HEK293 (cell line): ENCODE measurements at regions not wholly inside any gene's neighbourhood (a gene's known extent, or its start where the extent isn't known, plus 50 kb on each side); places are given as distances from the start of the nearest gene placed in this dataset.

Source experiments
- CTCF ChIA-PET: fragments of 350-600 bp; formaldehyde crosslinking; extraction: SDS; loops from one replicate; lab custom pipeline; 2021; ENCODE audit warnings: antibody characterized with exemption; lab: Yijun Ruan, JAX
- POLR2A ChIA-PET: fragments of 300-600 bp; formaldehyde crosslinking; extraction: SDS; loops from one replicate; lab custom pipeline; 2020; ENCODE audit warnings: antibody characterized with exemption, inconsistent platforms; lab: Yijun Ruan, JAX
- H3K27ac ChIP-seq: fragments of 200-500 bp; sonication (Bioruptor generic); 2 replicates; pipeline ENCODE4 v1.5.1; 2014; ENCODE audit warnings: low read depth, low read length, control low read depth, inconsistent platforms; ENCODE audit errors: extremely low read depth
- H3K36me3 ChIP-seq, 2 experiments: fragments of 200-500 bp in 1 of 2; sonication (Bioruptor generic) in 1 of 2; 1 replicate in 1 of 2; 2 replicates in 1 of 2; pipeline ENCODE4 v1.5.1; 2014 to 2017; ENCODE audit warnings: inconsistent platforms in 2 of 2, low read length in 2 of 2; ENCODE audit not compliant: control insufficient read depth in 2 of 2, insufficient read depth in 1 of 2
- H3K4me1 ChIP-seq: fragments of 200-500 bp; sonication (Bioruptor generic); 2 replicates; pipeline ENCODE4 v1.5.1; 2014; ENCODE audit warnings: mild to moderate bottlenecking, low read length, inconsistent platforms; ENCODE audit not compliant: control insufficient read depth, insufficient read depth
- H3K4me3 ChIP-seq: 2 replicates; pipeline ENCODE4 v1.5.1; 2011; ENCODE audit warnings: low read depth, mild to moderate bottlenecking, control low read depth, low read length, moderate library complexity
- H3K9me3 ChIP-seq: fragments of 200-500 bp; sonication (Bioruptor generic); 2 replicates; pipeline ENCODE4 v1.5.1; 2014; ENCODE audit warnings: low read depth, low read length, inconsistent platforms; ENCODE audit not compliant: control insufficient read depth, insufficient read depth
- HOXA7 ChIP-seq: sonication (generic); formaldehyde crosslinking; IDR thresholded peaks from 2 replicates; pipeline ENCODE4 v1.8.1; 2022; ENCODE audit warnings: missing genetic modification reagents, borderline replicate concordance
- KLF10 ChIP-seq: fragments of 450-650 bp; IDR thresholded peaks from 2 replicates; pipeline ENCODE4 v1.5.1; 2018; ENCODE audit warnings: missing biosample characterization, mild to moderate bottlenecking, missing genetic modification characterization
- KLF9 ChIP-seq: fragments of 450-650 bp; formaldehyde crosslinking; IDR thresholded peaks from 2 replicates; pipeline ENCODE4 v1.5.1; 2016; ENCODE audit warnings: missing biosample characterization, missing genetic modification characterization, low read depth
- OSR2 ChIP-seq: fragments of 450-650 bp; formaldehyde crosslinking; IDR thresholded peaks from 2 replicates; pipeline ENCODE4 v1.5.1; 2016; ENCODE audit warnings: missing biosample characterization, missing genetic modification characterization
- PRDM2 ChIP-seq: fragments of 450-650 bp; formaldehyde crosslinking; IDR thresholded peaks from 2 replicates; pipeline ENCODE4 v1.5.1; 2016; ENCODE audit warnings: missing biosample characterization, missing genetic modification characterization, borderline replicate concordance
- PRDM6 ChIP-seq: fragments of 450-650 bp; formaldehyde crosslinking; IDR thresholded peaks from 2 replicates; pipeline ENCODE4 v1.5.1; 2017; ENCODE audit warnings: missing biosample characterization, missing genetic modification characterization
- WT1 ChIP-seq: fragments of 450-650 bp; formaldehyde crosslinking; IDR thresholded peaks from 2 replicates; pipeline ENCODE4 v1.5.1; 2016; ENCODE audit warnings: missing biosample characterization, missing genetic modification characterization
- ZBTB48 ChIP-seq: fragments of 450-650 bp; formaldehyde crosslinking; IDR thresholded peaks from 2 replicates; pipeline ENCODE4 v1.5.1; 2016; ENCODE audit warnings: missing biosample characterization, missing genetic modification characterization
- ZNF18 ChIP-seq: fragments of 450-650 bp; formaldehyde crosslinking; IDR thresholded peaks from 2 replicates; pipeline ENCODE4 v1.5.1; 2016; ENCODE audit warnings: missing biosample characterization, missing genetic modification characterization
- ZNF544 ChIP-seq: fragments of 450-650 bp; formaldehyde crosslinking; IDR thresholded peaks from 2 replicates; pipeline ENCODE4 v1.5.0; 2017; ENCODE audit warnings: missing biosample characterization, missing genetic modification characterization
- ZNF596 ChIP-seq: fragments of 450-650 bp; IDR thresholded peaks from 2 replicates; pipeline ENCODE4 v1.5.0; 2018; ENCODE audit warnings: missing biosample characterization, mild to moderate bottlenecking, missing genetic modification characterization, moderate library complexity
- ZNF610 ChIP-seq: fragments of 450-650 bp; formaldehyde crosslinking; IDR thresholded peaks from 2 replicates; pipeline ENCODE4 v1.5.1; 2016; ENCODE audit warnings: missing biosample characterization, missing genetic modification characterization, borderline replicate concordance
- ZNF677 ChIP-seq: fragments of 450-650 bp; IDR thresholded peaks from 2 replicates; pipeline ENCODE4 v1.5.0; 2018; ENCODE audit warnings: missing biosample characterization, mild to moderate bottlenecking, missing genetic modification characterization, moderate library complexity
- ZNF701 ChIP-seq: fragments of 450-650 bp; formaldehyde crosslinking; IDR thresholded peaks from 2 replicates; pipeline ENCODE4 v1.5.1; 2016; ENCODE audit warnings: missing biosample characterization, missing genetic modification characterization
- ZNF768 ChIP-seq: fragments of 450-650 bp; formaldehyde crosslinking; IDR thresholded peaks from 2 replicates; pipeline ENCODE4 v1.5.1; 2018; ENCODE audit warnings: missing biosample characterization, mild to moderate bottlenecking, missing genetic modification characterization
- TF ChIP-seq, protein P1 (sequence below): fragments of 450-650 bp; formaldehyde crosslinking; IDR thresholded peaks from 2 replicates; pipeline ENCODE4 v1.5.1; 2017; ENCODE audit warnings: missing biosample characterization, missing genetic modification characterization
- TF ChIP-seq, protein P2 (sequence below): fragments of 450-650 bp; formaldehyde crosslinking; IDR thresholded peaks from 2 replicates; pipeline ENCODE4 v1.5.1; 2016; ENCODE audit warnings: missing biosample characterization, missing genetic modification characterization, low read depth
- TF ChIP-seq, protein P3 (sequence below): fragments of 450-650 bp; formaldehyde crosslinking; IDR thresholded peaks from 2 replicates; pipeline ENCODE4 v1.5.1; 2016; ENCODE audit warnings: missing biosample characterization, missing genetic modification characterization

DNA sequence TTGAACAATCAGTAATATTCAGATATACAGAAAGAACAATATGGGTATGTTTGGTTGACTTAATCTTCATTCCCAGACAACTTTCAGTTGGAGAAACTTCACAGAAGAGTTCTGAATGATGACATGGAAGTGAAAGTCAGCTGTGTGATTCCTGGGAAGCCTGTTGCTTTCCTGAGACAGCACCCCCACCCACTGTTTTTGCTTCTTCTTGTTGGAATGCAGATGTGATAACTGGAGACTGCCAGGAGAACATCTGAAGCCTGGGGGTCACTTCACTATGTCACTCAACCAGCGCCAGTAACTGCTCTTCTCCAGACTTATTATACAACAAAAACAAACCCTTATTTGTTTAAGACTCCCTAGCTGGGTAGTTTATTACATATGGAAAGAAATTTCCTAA lies 599.4 kb downstream of the ZIC1 start (continued):
- TF ChIP-seq PRDM2 (no peak), ZNF610 (tag by site-specific recombination) (no peak)
- TF ChIP-seq, protein P1, sequence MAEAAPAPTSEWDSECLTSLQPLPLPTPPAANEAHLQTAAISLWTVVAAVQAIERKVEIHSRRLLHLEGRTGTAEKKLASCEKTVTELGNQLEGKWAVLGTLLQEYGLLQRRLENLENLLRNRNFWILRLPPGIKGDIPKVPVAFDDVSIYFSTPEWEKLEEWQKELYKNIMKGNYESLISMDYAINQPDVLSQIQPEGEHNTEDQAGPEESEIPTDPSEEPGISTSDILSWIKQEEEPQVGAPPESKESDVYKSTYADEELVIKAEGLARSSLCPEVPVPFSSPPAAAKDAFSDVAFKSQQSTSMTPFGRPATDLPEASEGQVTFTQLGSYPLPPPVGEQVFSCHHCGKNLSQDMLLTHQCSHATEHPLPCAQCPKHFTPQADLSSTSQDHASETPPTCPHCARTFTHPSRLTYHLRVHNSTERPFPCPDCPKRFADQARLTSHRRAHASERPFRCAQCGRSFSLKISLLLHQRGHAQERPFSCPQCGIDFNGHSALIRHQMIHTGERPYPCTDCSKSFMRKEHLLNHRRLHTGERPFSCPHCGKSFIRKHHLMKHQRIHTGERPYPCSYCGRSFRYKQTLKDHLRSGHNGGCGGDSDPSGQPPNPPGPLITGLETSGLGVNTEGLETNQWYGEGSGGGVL (tag by site-specific recombination) = no peak

- Histone ChIP-seq H3K4me3 (no peak overlapping the region), H3K36me3 (no peaks in the 10 kb centered on the region), H3K27ac (no peak overlapping the region), H3K9me3 (no peaks in the 10 kb centered on the region), H3K4me1 (no peaks in the 10 kb centered on the region)
- POLR2A ChIA-PET = no interaction called here
- TF ChIP-seq HOXA7 = no peak
- TF ChIP-seq, protein P2, sequence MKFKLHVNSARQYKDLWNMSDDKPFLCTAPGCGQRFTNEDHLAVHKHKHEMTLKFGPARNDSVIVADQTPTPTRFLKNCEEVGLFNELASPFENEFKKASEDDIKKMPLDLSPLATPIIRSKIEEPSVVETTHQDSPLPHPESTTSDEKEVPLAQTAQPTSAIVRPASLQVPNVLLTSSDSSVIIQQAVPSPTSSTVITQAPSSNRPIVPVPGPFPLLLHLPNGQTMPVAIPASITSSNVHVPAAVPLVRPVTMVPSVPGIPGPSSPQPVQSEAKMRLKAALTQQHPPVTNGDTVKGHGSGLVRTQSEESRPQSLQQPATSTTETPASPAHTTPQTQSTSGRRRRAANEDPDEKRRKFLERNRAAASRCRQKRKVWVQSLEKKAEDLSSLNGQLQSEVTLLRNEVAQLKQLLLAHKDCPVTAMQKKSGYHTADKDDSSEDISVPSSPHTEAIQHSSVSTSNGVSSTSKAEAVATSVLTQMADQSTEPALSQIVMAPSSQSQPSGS (tag by site-specific recombination) = peak; percentile 70
- CTCF ChIA-PET = interaction anchor here (0.6 to 1.0 kb wide), 2 partner anchors 20 to 217 kb away, joined by 3 to 7 read pairs; no protein-coding TSS in a partner anchor
Observed at GRCh38 chr3:148020861-148021260, 611.7 kb downstream of the ZIC1 start.

DNA sequence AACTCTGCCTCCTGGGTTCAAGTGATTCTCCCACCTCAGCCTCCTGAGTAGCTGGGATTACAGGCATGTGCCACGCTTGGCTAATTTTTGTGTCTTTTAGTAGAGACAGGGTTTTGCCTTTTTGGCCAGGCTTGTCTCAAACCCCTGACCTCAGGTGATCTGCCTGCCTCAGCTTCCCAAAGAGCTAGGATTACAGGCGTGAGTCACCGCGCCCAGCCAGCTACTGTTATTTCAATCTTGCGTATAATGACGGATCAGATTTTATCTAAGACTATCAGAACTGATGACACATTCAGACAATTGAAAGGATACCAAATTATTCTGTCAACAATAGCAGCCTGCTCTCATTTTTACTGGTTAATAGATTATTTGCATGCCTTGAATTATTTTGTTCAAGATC lies 612.2 kb downstream of the ZIC1 start:
- CTCF ChIA-PET = interaction anchor here (1.0 kb wide), 1 partner anchor 20 kb away, joined by 3 read pairs; no protein-coding TSS in a partner anchor
- H3K4me1 ChIP-seq = no peaks in the 10 kb centered on the region
- H3K9me3 ChIP-seq = no peaks in the 10 kb centered on the region
- no peak overlapping the region for H3K4me3 ChIP-seq
- POLR2A ChIA-PET = no interaction called here
- no peaks in the 10 kb centered on the region for H3K36me3 ChIP-seq
- no peak overlapping the region for H3K27ac ChIP-seq
- TF ChIP-seq ZNF768 (tag by site-specific recombination) (no peak), WT1 (tag by site-specific recombination) (no peak), ZNF677 (no peak), OSR2 (tag by site-specific recombination) (peak; percentile 53; the same call in 1 of the 2 replicates), KLF9 (tag by site-specific recombination) (no peak), ZNF701 (tag by site-specific recombination) (no peak), ZNF18 (no peak), PRDM6 (no peak), ZBTB48 (tag by site-specific recombination) (peak; percentile 42; the same call in 1 of the 2 replicates), ZNF544 (tag by site-specific recombination) (no peak), KLF10 (tag by site-specific recombination) (no peak), ZNF596 (tag by site-specific recombination) (no peak)
- TF ChIP-seq, protein P3, sequence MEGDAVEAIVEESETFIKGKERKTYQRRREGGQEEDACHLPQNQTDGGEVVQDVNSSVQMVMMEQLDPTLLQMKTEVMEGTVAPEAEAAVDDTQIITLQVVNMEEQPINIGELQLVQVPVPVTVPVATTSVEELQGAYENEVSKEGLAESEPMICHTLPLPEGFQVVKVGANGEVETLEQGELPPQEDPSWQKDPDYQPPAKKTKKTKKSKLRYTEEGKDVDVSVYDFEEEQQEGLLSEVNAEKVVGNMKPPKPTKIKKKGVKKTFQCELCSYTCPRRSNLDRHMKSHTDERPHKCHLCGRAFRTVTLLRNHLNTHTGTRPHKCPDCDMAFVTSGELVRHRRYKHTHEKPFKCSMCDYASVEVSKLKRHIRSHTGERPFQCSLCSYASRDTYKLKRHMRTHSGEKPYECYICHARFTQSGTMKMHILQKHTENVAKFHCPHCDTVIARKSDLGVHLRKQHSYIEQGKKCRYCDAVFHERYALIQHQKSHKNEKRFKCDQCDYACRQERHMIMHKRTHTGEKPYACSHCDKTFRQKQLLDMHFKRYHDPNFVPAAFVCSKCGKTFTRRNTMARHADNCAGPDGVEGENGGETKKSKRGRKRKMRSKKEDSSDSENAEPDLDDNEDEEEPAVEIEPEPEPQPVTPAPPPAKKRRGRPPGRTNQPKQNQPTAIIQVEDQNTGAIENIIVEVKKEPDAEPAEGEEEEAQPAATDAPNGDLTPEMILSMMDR (tag by site-specific recombination) = no peak
